Lower leg skin (tissue), 3 donors: ENCODE measurements at regions not wholly inside any gene's neighbourhood (a gene's known extent, or its start where the extent isn't known, plus 50 kb on each side); places are given as distances from the start of the nearest gene placed in this dataset.

ENCODE experiments used
- POLR2A ChIP-seq, 2 donors: fragments of 450-650 bp; IDR thresholded peaks; one replicate each; pipeline ENCODE4 v1.6.1; 2016 to 2017; ENCODE audit warnings: antibody characterized with exemption in 2 of 2, mild to moderate bottlenecking in 1 of 2, moderate library complexity in 1 of 2
- TF ChIP-seq, protein P1 (sequence below), 3 donors: fragments of 450-650 bp; IDR thresholded peaks; one replicate each; pipeline ENCODE4 v1.5.1; 2016; ENCODE audit warnings: antibody characterized with exemption in 3 of 3, mild to moderate bottlenecking in 3 of 3, moderate library complexity in 2 of 3

DNA sequence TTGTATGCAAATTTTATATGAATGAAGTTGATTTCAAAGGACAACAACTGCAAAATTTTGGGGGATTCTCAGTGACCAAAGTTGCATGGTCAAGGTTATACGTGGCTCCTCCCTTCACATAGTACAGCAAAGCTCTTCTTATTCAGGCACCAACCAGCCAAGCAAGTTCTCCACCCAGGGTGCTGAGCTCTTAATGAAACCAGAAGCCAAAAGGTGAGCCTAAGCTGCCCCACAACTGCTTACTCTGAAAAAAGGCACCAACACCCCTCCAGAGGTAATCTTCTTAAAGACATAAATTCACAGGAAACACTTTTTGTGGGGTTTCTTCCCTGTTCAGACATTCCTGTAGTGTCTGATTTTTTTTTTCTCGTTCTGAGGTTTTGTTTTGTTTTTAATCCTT is 106.1 kb upstream of the GMNC start:
- TF ChIP-seq, protein P1, sequence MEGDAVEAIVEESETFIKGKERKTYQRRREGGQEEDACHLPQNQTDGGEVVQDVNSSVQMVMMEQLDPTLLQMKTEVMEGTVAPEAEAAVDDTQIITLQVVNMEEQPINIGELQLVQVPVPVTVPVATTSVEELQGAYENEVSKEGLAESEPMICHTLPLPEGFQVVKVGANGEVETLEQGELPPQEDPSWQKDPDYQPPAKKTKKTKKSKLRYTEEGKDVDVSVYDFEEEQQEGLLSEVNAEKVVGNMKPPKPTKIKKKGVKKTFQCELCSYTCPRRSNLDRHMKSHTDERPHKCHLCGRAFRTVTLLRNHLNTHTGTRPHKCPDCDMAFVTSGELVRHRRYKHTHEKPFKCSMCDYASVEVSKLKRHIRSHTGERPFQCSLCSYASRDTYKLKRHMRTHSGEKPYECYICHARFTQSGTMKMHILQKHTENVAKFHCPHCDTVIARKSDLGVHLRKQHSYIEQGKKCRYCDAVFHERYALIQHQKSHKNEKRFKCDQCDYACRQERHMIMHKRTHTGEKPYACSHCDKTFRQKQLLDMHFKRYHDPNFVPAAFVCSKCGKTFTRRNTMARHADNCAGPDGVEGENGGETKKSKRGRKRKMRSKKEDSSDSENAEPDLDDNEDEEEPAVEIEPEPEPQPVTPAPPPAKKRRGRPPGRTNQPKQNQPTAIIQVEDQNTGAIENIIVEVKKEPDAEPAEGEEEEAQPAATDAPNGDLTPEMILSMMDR (IDR thresholded peaks at IDR 0.05): no peak
- TF ChIP-seq POLR2A (IDR thresholded peaks at IDR 0.05): no peak
